HCT116 (cell line): ENCODE measurements at regions not wholly inside any gene's neighbourhood (a gene's known extent, or its start where the extent isn't known, plus 50 kb on each side); places are given as distances from the start of the nearest gene placed in this dataset.

Experiments
- ATAC-seq: fragments of 200-7000 bp; cut with Tn5 transposase; 2 replicates; pipeline ENCODE4 v1.9.1; 2020; ENCODE audit warnings: mild to moderate bottlenecking, moderate library complexity
- BruUV-seq: library from RNA; stranded (reverse); fragments of 400-500 nt; replicated peaks from 2 replicates; lab custom pipeline; 2021; lab: Mats Ljungman, UMichigan
- CTCF ChIA-PET: fragments of 300-600 bp; sonication (Branson Sonifier 250); formaldehyde crosslinking; loops from one replicate; lab custom pipeline; 2021; ENCODE audit warnings: antibody characterized with exemption; lab: Charles Lee
- POLR2A ChIA-PET: fragments of 300-600, 350-600 bp; sonication (Branson Sonifier 250); formaldehyde crosslinking; loops from one replicate; lab custom pipeline; 2021; ENCODE audit warnings: antibody characterized with exemption; lab: Charles Lee
- RAD21 ChIA-PET, 2 experiments: fragments of 300-600 bp; sonication (Branson Sonifier 250); formaldehyde crosslinking; loops; one replicate each; lab custom pipeline; 2023; ENCODE audit warnings: low total read pairs in 2 of 2; ENCODE audit not compliant: uncharacterized antibody in 2 of 2, unreplicated experiment in 2 of 2, low non-redundant PET in 1 of 2; lab: Charles Lee
- DNase-seq: peaks from one replicate; pipeline ENCODE4 v3.0.0-alpha.2; 2010; ENCODE audit warnings: low read depth, low spot score
- H2AFZ ChIP-seq: fragments of 200-600 bp; shearing (Covaris generic), sonication (generic); 2 replicates; pipeline ENCODE4 v1.6.1; 2017; ENCODE audit warnings: low read depth, mixed run types, mixed read lengths, antibody characterized with exemption, low read length; ENCODE audit not compliant: poor library complexity, severe bottlenecking
- H3K27ac ChIP-seq: 2 replicates; pipeline ENCODE4 v1.5.1; 2012; ENCODE audit warnings: low read depth, low read length
- H3K27me3 ChIP-seq: fragments of 200-600 bp; sonication (generic); 2 replicates; pipeline ENCODE4 v1.6.1; 2016; ENCODE audit warnings: mixed run types, low read length, mixed read lengths; ENCODE audit not compliant: insufficient read depth
- H3K36me3 ChIP-seq, 2 experiments: fragments of 200-500 bp in 1 of 2; fragments of 200-600 bp in 1 of 2; sonication (Bioruptor generic) in 1 of 2; sonication (generic) in 1 of 2; 2 replicates each; pipeline versions ENCODE4 v1.5.1 to v1.6.1; 2014 to 2016; ENCODE audit warnings: low read length in 2 of 2, inconsistent platforms in 1 of 2, mixed read lengths in 1 of 2, mixed run types in 1 of 2; ENCODE audit not compliant: insufficient read depth in 2 of 2, control insufficient read depth in 1 of 2
- H3K4me1 ChIP-seq, 2 experiments: fragments of 200-600 bp in 1 of 2; sonication (generic) in 1 of 2; 2 replicates each; pipeline versions ENCODE4 v1.5.1 to v1.6.1; 2012 to 2017; ENCODE audit warnings: low read length in 2 of 2, inconsistent platforms in 1 of 2, mild to moderate bottlenecking in 1 of 2, mixed read lengths in 1 of 2, mixed run types in 1 of 2, moderate library complexity in 1 of 2; ENCODE audit not compliant: insufficient read depth in 2 of 2, control insufficient read depth in 1 of 2
- H3K4me2 ChIP-seq: fragments of 200-600 bp; sonication (generic); 2 replicates; pipeline ENCODE4 v1.6.1; 2017; ENCODE audit warnings: mixed run types, low read length, mixed read lengths
- H3K4me3 ChIP-seq, 2 experiments: fragments of 200-600 bp in 1 of 2; sonication (generic) in 1 of 2; replicated peaks in 1 of 2; 2 replicates each; pipeline ENCODE4 v1.5.1; 2011 to 2016; ENCODE audit warnings: low read length in 2 of 2, control low read depth in 1 of 2, low read depth in 1 of 2, mild to moderate bottlenecking in 1 of 2, mixed read lengths in 1 of 2, mixed run types in 1 of 2
- H3K79me2 ChIP-seq: fragments of 200-600 bp; sonication (generic); 2 replicates; pipeline ENCODE4 v1.6.1; 2017; ENCODE audit warnings: mild to moderate bottlenecking, mixed run types, low read length, moderate library complexity, mixed read lengths; ENCODE audit not compliant: insufficient read depth
- H3K9ac ChIP-seq: fragments of 200-600 bp; sonication (generic); 2 replicates; pipeline ENCODE4 v1.6.1; 2016; ENCODE audit warnings: low read length, mixed read lengths
- H3K9me2 ChIP-seq: fragments of 200-600 bp; sonication (generic), shearing (Covaris generic); 2 replicates; pipeline ENCODE4 v1.6.1; 2017; ENCODE audit warnings: mixed run types, mild to moderate bottlenecking, moderate library complexity; ENCODE audit not compliant: insufficient read depth
- H3K9me3 ChIP-seq, 2 experiments: fragments of 200-500 bp in 1 of 2; fragments of 200-600 bp in 1 of 2; sonication (Bioruptor generic) in 1 of 2; sonication (generic) in 1 of 2; 2 replicates each; pipeline ENCODE4 v1.6.1; 2014 to 2017; ENCODE audit warnings: low read length in 2 of 2, mixed read lengths in 2 of 2, inconsistent platforms in 1 of 2, low read depth in 1 of 2, mild to moderate bottlenecking in 1 of 2, mixed run types in 1 of 2, moderate library complexity in 1 of 2; ENCODE audit not compliant: control insufficient read depth in 1 of 2, insufficient read depth in 1 of 2
- H4K20me1 ChIP-seq: fragments of 200-600 bp; sonication (generic), shearing (Covaris generic); 2 replicates; pipeline ENCODE4 v1.6.1; 2017; ENCODE audit warnings: mixed run types, mild to moderate bottlenecking, moderate library complexity; ENCODE audit not compliant: insufficient read depth
- CEBPB ChIP-seq: IDR thresholded peaks from 2 replicates; pipeline ENCODE4 v1.6.1; 2012; ENCODE audit warnings: low read depth
- EZH2phosphoT487 ChIP-seq: fragments of 200-600 bp; IDR thresholded peaks from 2 replicates; pipeline ENCODE4 v1.6.1; 2018; ENCODE audit warnings: antibody characterized with exemption, borderline replicate concordance
- POLR2A ChIP-seq: IDR thresholded peaks from 2 replicates; pipeline ENCODE4 v1.7.0; 2011; ENCODE audit warnings: borderline replicate concordance; ENCODE audit not compliant: insufficient read depth, insufficient read length; ENCODE audit errors: extremely low read depth
- REST ChIP-seq: IDR thresholded peaks from 2 replicates; pipeline ENCODE4 v1.6.1; 2012; ENCODE audit warnings: low read depth
- SP1 ChIP-seq: IDR thresholded peaks from 2 replicates; pipeline ENCODE4 v1.6.1; 2012; ENCODE audit warnings: low read depth
- intact Hi-C: fragments of 100-400 bp; cut with micrococcal nuclease; formaldehyde crosslinking; loops from 2 replicates; pipeline ENCODE4 v1.10.0; 2022
- TF ChIP-seq, protein P1 (sequence below): IDR thresholded peaks from 2 replicates; pipeline ENCODE4 v1.6.1; 2011; ENCODE audit warnings: mild to moderate bottlenecking, low read length, moderate library complexity; ENCODE audit not compliant: insufficient replicate concordance; ENCODE audit errors: extremely low read depth

DNA sequence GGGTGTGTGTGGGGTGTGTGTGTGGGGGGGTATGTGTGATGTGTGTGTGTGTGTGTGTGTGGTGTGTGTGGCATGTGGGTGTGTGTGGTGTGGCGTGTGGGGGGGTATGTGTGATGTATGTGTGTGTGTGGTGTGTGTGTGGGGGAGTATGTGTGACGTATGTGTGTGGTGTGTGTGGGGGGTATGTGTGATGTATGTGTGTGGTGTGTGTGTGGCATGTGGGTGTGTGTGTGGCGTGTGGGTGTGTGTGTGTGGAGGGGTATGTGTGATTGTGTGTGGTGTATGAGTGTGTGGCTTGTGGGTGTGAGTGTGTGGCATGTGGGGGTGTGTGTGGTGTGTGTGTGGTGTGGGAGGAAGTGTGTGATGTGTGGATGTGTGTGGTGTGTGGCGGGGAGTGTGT, 442.3 kb downstream of the PREX1 start:
- no peak overlapping the region for H3K9ac ChIP-seq
- ChIA-PET RAD21 (no interaction called here), CTCF (no interaction called here)
- no peak for DNase-seq
- no peak overlapping the region for H3K4me3 ChIP-seq
- H3K4me2 ChIP-seq: no peak overlapping the region
- H3K4me1 ChIP-seq: peaks cover 0 to 6% of the 10 kb centered on the region in 2 experiments; a peak in 3 of 4 replicates
- H3K27ac ChIP-seq: no peak overlapping the region
- H2AFZ ChIP-seq: no peak overlapping the region
- H3K36me3 ChIP-seq: no peaks in the 10 kb centered on the region
- TF ChIP-seq CEBPB (no peak), SP1 (no peak), REST (no peak), POLR2A (no peak), EZH2phosphoT487 (no peak)
- TF ChIP-seq, protein P1, sequence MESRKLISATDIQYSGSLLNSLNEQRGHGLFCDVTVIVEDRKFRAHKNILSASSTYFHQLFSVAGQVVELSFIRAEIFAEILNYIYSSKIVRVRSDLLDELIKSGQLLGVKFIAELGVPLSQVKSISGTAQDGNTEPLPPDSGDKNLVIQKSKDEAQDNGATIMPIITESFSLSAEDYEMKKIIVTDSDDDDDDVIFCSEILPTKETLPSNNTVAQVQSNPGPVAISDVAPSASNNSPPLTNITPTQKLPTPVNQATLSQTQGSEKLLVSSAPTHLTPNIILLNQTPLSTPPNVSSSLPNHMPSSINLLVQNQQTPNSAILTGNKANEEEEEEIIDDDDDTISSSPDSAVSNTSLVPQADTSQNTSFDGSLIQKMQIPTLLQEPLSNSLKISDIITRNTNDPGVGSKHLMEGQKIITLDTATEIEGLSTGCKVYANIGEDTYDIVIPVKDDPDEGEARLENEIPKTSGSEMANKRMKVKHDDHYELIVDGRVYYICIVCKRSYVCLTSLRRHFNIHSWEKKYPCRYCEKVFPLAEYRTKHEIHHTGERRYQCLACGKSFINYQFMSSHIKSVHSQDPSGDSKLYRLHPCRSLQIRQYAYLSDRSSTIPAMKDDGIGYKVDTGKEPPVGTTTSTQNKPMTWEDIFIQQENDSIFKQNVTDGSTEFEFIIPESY: no peak
- TF ChIP-seq, all 23 proteins: peak for 0
- POLR2A ChIA-PET: no interaction called here
- no peak for ATAC-seq
- Histone ChIP-seq H3K9me3 (no peaks in the 10 kb centered on the region), H3K27me3 (peaks cover 13% of the 10 kb centered on the region; the same call in 1 of the 2 replicates), H4K20me1 (no peaks in the 10 kb centered on the region), H3K9me2 (no peaks in the 10 kb centered on the region), H3K79me2 (no peaks in the 10 kb centered on the region)
- no TSS peak for BruUV-seq
- intact Hi-C loops: no loop called here
